CD4-positive, alpha-beta T cell treated with Interleukin-12 subunit alpha and Interleukin-12 subunit beta, for 1 hour (primary cell): ENCODE measurements at regions not wholly inside any gene's neighbourhood (a gene's known extent, or its start where the extent isn't known, plus 50 kb on each side); places are given as distances from the start of the nearest gene placed in this dataset.

ENCODE experiments used
- DNase-seq: peaks from one replicate; pipeline ENCODE4 v3.0.0-alpha.2; 2020

DNA sequence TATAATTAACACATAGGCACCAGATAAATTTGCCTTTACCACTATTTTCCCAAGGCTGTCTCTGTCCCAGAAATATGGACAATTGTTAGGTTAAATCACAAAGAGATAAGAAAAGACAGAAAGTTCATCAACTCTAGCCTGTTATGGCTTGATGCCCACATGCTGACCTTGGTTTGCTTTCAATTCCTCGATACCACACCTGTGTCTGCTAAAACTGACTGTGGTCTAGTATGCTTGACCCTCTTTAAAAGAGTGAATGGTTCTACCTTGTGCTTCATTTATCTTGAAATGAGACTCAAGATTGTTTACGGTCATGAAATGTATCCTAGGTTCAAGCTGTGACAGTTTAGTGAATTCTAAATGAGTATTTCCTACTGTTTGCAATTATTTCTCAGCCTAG, 909.0 kb upstream of the LRRTM1 start:
- no peak for DNase-seq

DNA sequence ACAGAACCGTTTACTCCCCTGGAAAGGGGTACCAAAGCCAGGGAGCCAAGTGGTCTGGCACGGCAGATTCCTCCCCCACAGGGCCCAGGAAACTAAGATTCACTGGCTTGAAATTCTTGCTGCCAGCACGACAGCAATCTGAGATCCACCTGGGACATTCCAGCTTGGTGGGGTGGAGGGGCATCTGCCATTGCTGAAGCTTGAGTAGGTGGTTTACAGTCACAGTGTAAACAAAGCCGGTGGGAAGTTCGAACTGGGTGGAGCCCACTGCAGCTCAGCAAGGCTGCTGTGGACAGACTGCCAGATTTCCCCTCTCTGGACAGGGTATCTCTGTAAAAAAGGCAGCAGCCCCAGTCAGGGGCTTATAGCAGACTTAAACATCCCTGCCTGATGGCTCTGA, 901.7 kb upstream of the LRRTM1 start:
- DNase-seq, result no peak

DNA sequence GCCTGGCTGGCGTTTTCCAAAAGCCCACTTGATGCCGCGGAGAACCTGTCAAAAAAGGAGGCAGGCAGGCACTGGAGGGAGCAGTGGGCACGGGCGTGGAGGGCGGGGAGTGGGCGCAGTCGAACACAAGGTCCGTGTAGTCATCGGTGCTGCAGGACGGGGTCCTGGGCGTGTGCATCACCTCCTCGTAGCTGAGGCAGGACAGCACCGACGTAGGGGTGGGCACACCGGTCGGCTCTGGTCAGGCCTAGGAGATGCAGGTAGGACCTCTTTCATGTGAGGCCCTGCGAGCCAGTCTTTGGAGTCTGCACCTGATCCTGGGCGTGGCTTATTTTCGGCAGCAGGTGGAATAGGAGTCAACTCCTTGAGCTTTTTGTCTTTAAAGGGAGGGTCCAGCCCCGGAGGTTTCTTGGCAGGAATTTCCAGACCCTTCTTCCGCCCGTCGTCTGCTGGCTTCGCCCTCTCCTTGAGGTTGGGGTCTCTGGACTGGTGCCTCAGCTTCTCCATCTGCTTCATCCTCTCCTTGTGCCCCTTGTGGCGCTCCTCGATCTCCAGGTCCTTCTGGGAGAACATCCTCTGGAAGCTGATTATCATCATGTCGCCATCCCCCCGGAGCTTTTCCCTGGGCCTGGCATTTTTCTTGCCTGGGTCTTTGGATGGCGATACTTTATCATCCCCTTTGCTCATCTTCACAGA, 892.5 kb upstream of the LRRTM1 start:
- DNase-seq, result no peak

DNA sequence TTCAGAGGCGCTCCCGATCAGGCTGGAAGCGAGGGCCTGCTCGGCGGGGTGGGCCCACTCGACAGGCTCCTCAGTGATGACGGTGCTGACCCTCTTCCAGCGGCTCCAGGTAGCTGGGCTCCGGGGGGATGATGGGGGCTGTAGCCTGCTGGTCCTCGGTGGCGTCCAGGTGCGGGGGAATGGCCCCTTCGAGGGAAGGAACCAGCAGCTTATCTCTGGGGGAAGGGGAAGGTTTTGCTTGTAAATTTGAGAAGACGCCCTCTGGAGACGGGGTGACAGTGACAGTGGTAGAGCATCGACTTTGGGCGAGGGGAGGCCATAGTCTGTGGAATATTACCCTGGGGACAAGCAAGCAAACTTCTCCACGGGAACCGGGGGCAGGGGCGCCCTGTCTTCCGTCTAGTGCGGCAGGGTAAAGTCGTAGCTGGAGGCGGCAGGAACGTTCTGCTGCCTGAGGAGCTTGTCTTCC, 891.9 kb upstream of the LRRTM1 start:
- DNase-seq, result no peak

DNA sequence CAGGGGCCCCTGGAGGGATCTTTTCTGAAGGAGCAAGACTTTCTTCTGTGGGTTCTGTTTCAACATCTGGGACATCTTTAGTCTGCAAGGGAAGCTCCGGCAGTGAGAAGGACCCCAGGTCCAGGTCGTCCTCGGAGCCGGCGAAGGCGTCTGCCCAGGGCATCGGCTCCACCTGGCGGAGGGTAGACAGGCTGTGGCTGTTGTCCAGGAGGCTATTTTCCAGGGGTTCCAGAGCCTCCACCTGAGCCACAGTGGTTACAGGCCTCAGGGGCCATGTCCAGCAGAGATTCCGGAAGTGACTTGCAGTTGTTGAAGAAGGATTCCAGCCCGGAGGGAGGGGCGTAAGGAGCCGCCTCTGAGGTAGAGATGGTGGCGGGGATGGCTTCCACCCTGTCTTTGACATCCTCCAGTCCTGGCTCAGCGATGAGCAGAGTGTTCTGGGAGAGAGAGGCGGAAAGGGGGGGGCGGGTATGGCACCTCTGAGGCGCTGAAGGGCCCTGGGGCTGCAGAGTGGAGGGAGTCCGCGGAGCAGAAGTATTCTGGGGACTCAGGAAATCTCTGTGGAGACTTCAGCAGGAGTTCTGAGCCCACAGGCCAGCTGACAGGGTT, 891.3 kb upstream of the LRRTM1 start:
- DNase-seq, result no peak

DNA sequence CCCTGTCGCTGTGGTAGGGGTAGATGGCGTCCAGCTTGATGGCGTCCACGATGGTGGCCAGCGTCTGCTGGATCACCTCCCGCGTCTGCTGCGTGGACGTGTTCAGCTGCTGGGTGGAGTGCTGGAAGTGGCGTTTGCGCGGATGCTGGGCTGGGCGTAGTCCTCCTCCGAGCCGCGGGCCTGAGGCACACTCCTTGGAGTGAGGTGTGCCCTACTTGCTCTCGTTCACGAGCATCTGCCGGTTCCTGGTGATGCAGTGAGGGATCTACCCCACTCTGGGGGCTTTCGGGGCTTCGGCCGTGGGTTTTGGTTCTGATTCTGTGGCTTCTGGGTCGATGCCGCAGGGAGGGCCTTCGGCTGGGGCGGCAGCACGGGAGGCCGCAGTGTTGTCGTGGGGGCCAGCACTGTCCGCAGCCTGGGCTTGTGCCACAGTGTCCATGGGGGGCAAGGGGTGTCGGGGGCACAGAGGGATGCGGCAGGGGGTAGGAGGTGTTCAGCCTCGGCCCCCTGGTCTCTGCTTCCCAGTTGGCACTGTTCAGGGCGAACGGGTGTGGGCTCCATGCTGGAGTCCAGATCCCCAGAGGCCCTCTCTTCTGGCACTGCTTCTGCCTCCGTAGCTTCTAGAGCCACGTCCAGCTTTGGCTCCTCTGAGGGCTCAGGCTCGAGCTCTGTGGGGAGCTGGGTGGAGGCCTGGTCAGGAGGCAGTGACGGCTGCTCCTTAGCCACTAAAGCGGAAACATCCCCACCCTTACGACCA, 890.6 kb upstream of the LRRTM1 start:
- DNase-seq, result no peak

DNA sequence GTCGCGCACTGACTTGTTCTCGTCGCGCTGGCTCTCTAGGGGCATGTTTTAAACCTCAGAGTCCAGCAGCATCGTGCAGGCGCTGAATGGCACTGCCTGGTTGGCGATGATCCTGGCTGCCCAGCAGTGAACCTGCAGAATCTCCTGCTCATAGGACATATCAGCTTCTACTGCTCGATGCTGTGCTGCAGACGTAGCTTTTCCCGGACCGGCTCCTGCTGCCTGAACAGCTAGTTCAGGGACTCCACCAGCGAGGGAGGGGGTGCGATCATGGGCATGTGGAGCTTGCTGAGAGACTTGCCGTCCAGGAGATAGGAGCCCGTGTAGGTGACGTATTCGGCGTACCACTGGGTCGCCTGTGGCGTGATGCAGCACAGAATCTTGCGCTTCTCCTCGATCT, 890.0 kb upstream of the LRRTM1 start:
- DNase-seq, result no peak

DNA sequence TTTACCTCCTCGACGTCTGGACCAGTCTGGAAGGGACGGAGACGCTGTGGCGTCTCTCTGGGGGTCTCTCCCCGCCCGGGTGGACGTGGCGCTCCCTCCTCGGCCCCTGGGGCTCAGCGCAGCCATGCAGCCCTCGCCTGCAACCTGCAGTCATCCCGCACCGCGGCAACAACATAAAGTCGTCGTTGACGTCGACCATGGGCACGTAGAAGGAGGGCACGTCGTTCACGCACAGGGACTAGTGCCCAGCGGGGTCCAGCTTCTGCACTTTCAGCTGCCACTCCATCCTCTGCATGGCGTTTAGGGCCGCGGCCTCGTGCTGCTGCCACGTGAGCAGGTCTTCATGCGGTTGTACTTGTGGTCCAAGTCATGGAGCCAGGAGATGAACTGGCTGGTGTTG, 889.6 kb upstream of the LRRTM1 start:
- DNase-seq, result no peak

DNA sequence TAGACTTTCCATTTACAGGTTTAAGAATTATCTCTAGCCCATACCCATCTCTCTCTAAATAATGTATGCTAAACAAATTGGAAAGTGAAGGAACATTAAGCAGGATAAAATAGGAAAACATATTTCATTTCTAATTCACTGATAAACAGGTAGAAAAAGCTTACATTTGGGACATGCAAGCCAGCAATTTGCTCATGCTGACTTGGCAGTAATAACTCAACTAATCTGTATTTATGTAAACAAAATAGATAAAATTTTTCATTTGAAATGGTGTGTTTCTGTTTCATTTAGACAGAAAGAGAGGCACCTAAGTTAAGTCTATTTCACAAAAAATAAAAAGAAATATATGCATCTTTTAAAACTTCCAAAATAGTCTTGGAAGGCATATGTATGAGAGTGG, 877.3 kb upstream of the LRRTM1 start:
- DNase-seq, result no peak

DNA sequence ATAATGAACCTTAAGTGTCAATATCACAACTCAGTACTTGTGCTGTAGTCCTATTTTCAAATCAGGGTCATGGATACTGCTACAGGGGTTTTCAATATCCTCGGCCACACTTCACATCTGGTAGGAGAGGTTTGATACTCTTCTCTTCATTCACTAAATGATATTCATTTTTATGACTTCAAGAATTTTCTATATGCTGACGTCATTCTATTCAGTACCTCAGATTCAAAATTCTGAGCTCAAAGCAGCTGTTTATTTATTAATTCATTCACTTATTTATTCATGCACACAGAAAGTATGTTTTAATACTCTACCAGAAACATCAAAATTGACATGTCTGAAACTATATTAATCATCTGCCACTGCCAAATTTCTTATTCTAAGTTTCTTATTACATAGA, 866.9 kb upstream of the LRRTM1 start:
- no peak for DNase-seq

DNA sequence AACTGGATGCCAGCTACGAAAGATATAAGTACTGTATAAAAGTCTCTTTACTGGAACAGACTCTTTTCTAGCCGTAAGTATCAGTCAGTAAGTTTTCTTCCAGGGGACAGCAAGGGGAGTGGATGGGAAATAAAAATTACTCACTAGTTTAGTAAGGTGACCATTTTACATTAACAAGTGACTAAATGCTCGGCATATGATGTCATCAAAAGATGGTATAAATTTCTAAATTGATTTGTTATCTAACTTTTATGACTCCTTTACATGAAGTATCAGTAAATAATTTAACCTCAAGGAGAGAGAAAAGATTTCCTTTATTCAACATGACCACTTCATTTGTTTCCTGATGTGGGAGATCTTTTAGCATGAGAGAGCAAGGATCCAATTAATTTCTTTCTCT, 859.0 kb upstream of the LRRTM1 start:
- DNase-seq, result no peak

DNA sequence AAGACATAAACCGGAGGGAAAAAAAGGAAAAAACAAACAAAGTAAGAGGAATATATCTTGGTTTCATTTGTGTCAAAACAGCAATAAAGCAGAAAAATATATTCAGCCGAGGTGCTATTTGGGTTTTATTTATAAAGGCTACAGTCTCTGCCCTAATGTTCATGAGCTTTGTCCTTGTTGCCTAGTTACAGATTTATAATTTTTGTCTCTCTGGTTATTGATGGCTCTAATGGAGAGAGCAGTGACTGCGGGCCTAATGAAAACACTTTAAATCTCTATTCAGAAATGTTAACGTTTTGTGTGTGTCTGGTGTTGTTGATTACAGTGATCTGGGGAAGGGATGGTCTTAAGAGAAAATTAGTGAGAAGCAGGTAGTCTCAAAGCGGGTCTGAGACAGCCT, 854.0 kb upstream of the LRRTM1 start:
- no peak for DNase-seq

DNA sequence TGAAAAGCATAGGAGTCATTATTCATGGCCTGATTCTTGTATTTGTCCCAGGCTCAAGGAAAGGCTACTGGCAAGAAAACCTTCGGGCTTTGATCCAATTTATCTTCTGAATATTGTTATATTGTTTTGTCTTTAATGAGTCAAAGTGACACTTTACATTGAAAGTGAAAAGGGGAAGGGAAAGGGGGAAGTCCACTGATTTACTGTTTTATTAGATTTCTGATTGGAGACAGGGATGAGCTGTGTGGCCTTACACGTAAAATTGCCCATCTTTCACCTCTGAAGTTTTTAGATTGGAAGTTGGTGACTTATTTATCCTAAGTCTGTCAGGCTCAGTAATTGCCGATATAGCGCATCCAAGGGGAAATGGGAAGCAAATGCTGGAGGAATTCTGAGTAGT, 843.8 kb upstream of the LRRTM1 start:
- no peak for DNase-seq

DNA sequence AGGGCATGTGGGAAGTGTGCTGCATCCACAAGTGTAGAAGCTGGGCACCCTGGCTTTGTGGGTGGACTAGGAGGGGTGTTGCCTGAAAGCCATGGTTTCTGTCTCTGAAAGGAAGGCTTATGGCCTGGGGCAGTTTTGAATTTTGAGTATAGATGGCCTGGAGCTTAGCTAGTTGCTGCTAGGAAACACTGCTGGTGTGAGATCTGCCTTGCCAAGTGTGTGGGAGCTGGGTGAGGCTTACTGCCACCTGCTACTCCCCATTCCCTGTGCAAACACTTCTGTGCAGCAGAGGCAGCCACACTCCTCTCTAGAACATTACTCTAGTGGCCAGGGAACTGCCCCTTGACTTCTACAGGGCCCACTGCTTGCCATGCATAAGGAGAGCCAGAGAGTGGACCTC, 831.7 kb upstream of the LRRTM1 start:
- DNase-seq, result no peak

DNA sequence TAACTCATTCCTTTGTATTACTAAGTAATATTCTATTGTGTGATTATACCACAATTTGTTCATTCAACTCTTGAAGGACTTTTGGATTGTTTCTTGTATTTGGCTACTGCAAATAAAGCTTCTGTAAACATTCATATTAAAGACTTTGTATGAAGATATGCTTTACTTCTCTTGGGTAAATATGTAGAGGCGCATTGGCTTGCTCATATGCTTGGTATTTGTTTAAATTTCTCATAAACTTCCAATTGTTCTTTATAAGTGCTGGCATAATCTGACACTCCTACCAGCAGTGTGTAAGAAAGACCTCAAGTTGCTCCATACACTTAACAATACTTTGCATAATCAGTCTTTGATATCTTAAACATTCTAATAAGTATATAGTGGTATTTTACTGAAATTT, 792.8 kb upstream of the LRRTM1 start:
- DNase-seq, result no peak

DNA sequence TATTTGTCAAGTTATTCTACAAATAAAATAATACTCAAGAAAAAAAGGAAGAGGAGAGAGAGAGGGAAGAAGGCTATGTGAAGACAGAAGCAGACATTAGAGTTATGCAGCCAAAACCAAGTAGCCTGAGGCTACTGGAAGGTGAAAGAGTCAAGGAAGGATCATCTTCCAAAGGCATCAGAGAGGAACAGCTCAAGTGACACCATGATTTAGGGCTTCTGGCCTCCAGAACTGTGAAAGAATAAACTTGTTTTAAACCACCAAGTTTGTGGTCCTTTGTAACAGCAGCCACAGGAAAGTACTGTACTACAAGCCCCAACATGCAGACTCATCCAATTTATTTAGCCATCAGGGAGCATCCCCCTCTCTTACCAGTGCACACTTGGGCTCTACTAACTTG, 788.5 kb upstream of the LRRTM1 start:
- no peak for DNase-seq

DNA sequence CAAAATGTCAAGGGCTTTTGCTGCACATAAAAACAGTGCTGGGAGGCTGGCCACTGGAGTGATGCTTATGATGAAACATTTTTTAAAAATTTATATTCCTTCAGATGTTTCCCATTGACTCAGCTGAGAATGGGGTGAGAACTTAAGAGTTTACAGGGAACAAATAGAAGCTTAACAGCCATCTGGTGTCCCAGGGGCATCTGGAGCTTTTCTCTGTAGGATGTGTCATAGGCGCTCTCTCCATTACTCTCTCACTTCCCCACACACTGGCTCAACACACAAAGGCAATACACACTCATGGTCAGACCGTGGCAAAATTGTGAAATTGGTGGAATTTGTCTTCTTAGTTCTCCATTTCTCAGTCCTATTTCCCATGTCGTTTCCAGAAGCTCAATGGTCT, 783.1 kb upstream of the LRRTM1 start:
- no peak for DNase-seq

DNA sequence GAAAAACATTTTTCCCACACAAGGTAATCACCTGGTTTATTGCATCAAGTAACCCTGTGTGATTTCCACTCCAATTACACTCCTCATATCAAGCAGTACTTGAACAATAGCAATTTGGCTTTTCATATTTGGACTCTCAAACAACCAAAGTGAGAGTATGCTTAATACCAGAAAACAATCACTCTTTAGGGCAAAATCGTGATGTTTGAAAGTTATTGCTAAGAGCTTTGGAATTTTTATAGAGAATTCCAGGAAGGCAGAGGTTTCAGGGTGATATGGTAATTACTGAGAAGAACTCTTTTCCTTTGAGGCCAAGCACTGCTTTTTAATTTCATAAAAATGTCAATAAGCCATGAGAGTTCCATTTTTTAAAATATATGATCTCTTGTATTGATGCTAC, 779.5 kb upstream of the LRRTM1 start:
- no peak for DNase-seq

DNA sequence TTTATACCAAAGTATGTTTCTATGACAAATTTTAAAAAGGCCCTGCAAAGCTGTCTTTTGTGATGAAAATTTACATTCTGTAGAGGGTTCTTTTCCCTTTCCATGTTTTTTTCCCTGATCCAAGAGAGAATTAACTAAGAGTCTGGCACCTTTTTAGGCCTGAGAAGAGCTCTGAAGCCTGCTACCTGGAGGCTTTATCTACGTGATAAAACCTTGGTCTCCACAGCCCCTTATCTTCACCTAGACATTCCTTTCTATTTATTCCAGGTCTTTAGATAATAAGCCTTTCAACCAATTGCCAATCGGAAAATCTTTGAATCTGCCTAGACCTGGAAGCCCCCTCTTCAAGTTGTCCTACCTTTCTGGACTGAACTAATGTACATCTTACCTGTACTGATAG, 774.1 kb upstream of the LRRTM1 start:
- no peak for DNase-seq

DNA sequence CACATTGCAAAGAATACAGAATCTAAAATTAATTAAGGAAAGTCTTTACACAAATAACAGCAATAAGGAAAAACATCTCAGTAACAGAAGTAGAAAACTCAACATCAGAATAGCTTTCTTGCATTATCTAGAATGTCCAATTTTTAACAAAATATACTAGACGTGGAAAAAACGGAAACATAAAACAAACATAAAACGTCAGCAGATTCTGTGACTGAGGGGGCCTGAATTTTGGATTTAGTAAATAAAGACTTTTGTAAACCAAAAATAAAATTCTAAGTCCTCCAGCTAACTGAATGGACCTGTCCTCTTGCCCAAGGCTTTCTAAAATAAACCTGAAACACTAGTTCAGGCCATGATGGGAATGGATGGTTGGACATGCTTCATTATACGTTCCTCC, 773.5 kb upstream of the LRRTM1 start:
- no peak for DNase-seq

DNA sequence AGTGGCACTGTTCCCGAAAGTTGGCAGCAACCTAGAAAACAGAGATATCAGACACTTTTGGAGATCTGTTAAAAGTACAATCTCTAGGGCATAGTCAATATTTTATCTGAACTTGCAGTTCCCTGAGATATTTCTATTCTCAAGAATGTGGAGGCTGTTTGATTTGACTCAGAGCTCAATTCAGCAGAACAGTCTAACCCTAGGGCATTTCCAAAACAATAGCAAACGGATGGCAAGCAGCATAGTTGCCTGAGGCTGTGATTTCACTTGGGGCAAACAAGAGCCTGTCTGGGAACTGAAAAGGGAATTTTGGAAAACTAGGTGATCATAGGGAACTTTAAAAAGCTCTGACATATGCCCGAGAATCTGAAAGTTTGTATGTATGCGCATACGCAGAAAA, 772.8 kb upstream of the LRRTM1 start:
- no peak for DNase-seq

DNA sequence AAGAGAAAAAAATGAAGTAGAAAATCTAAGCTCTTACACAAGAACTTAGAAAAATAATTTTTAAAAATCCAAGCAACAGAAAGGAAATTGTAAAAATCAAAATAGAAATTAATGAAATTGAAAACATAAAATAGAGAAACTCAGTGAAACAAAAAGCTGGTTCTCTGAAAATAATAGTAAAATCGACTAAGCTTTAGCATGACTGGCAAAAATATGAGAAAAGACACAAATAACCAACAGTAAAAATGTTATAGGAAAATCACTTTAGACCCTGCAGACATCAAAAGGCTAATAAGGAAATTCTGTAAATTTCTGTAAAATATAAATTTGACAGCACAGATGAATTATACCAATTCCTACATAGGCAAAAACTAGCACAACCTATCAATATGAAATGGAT, 768.9 kb upstream of the LRRTM1 start:
- no peak for DNase-seq

DNA sequence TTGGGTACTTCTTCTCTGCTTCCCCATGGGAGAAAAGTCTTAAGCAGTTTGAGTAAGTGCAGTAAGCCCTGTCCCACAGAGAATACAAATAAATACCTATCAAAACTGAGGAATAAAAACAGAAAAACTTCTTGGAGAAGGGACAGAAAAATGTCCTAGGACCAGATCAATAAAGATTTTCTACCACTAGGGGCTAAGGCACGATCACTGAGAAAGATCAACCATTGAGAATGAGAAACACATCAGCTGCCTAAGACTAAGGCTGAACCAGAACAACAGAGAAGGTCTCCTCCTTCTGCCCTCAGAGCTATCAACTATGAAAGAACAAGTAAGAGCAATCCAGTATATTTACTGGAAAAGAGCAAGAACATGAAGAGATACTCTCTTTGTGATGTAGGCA, 763.6 kb upstream of the LRRTM1 start:
- no peak for DNase-seq

DNA sequence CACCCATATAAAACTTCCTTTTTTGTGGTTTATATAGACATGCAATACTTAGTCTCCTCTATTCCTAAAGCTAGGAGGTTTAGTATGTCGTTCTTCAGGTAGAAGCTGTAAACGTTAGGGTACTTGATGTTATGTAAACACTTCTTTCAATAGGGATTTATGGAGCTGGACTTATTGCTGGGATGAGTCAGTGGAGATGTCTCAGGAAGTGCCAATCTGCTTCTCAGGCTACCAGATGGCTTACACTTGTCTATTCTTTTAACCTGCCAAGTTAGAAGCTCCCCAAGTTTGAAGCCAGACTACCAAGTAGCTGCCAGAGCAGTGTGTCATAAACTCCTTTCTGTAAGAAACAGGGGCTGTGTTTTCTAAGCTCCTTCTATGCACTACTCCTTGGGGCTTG, 756.5 kb upstream of the LRRTM1 start:
- DNase-seq, result no peak
